Liver (tissue), 8 donors: ENCODE measurements at regions not wholly inside any gene's neighbourhood (a gene's known extent, or its start where the extent isn't known, plus 50 kb on each side); places are given as distances from the start of the nearest gene placed in this dataset.

Experiments
- DNase-seq: peaks from one replicate; pipeline ENCODE4 v3.0.0-alpha.2; 2017; ENCODE audit warnings: low spot score
- H3K27ac ChIP-seq, 2 donors: one replicate each; pipeline ENCODE4 v1.7.0; 2013; ENCODE audit warnings: inconsistent platforms in 2 of 2, low read length in 2 of 2, control low read depth in 1 of 2, low read depth in 1 of 2, mild to moderate bottlenecking in 1 of 2
- H3K27me3 ChIP-seq, 4 donors: one replicate each; pipeline versions ENCODE4 v1.6.1 to v1.7.0; 2013; ENCODE audit warnings: low read length in 3 of 4, inconsistent platforms in 1 of 4, mild to moderate bottlenecking in 1 of 4, moderate library complexity in 1 of 4; ENCODE audit not compliant: control insufficient read depth in 4 of 4, insufficient read depth in 4 of 4
- H3K36me3 ChIP-seq, 4 donors: one replicate each; pipeline versions ENCODE4 v1.6.1 to v1.7.0; 2013; ENCODE audit warnings: low read length in 3 of 4, mild to moderate bottlenecking in 3 of 4, low read depth in 1 of 4, moderate library complexity in 1 of 4; ENCODE audit not compliant: control insufficient read depth in 4 of 4, insufficient read depth in 3 of 4
- H3K4me1 ChIP-seq, 4 donors: one replicate each; pipeline versions ENCODE4 v1.6.1 to v1.7.0; 2013; ENCODE audit warnings: low read length in 3 of 4, mild to moderate bottlenecking in 3 of 4, moderate library complexity in 1 of 4; ENCODE audit not compliant: control insufficient read depth in 4 of 4, insufficient read depth in 4 of 4
- H3K4me3 ChIP-seq, 3 donors: one replicate each; pipeline versions ENCODE4 v1.6.1 to v1.7.0; 2013; ENCODE audit warnings: low read length in 3 of 3, control low read depth in 1 of 3, low read depth in 1 of 3, mild to moderate bottlenecking in 1 of 3
- H3K9ac ChIP-seq, 2 donors: one replicate each; pipeline ENCODE4 v1.7.0; 2013; ENCODE audit warnings: low read length in 2 of 2, mild to moderate bottlenecking in 2 of 2, moderate library complexity in 2 of 2, control low read depth in 1 of 2, low read depth in 1 of 2
- H3K9me3 ChIP-seq, 4 donors: one replicate each; pipeline versions ENCODE4 v1.6.1 to v1.7.0; 2013; ENCODE audit warnings: low read length in 3 of 4; ENCODE audit not compliant: control insufficient read depth in 4 of 4
- ATF3 ChIP-seq: IDR thresholded peaks from 2 replicates; pipeline ENCODE4 v1.6.1; 2016; ENCODE audit warnings: antibody characterized with exemption
- CTCF ChIP-seq: fragments of 150-350 bp; IDR thresholded peaks from 2 replicates; pipeline ENCODE4 v1.5.1; 2017; ENCODE audit warnings: improper control_type of control experiment, low read depth, low read length; ENCODE audit not compliant: missing input control
- EGR1 ChIP-seq, 2 donors: IDR thresholded peaks; 2 replicates each; pipeline ENCODE4 v1.6.1; 2016 to 2018; ENCODE audit warnings: antibody characterized with exemption in 2 of 2, low read depth in 2 of 2
- FOXA2 ChIP-seq: IDR thresholded peaks from 2 replicates; pipeline ENCODE4 v1.6.1; 2016; ENCODE audit warnings: antibody characterized with exemption
- GABPA ChIP-seq, 2 donors: IDR thresholded peaks in 1 of 2; conservative IDR thresholded peaks in 1 of 2; 2 replicates each; pipeline ENCODE4 v1.6.1; 2016; ENCODE audit warnings: antibody characterized with exemption in 2 of 2, mild to moderate bottlenecking in 1 of 2, moderate library complexity in 1 of 2
- HNF4A ChIP-seq, 2 donors: conservative IDR thresholded peaks; 2 replicates each; pipeline ENCODE4 v1.6.1; 2016; ENCODE audit warnings: antibody characterized with exemption in 2 of 2, mild to moderate bottlenecking in 2 of 2
- HNF4G ChIP-seq: IDR thresholded peaks from 2 replicates; pipeline ENCODE4 v1.6.1; 2016; ENCODE audit warnings: antibody characterized with exemption
- JUND ChIP-seq, 2 donors: IDR thresholded peaks; 2 replicates each; pipeline ENCODE4 v1.6.1; 2016; ENCODE audit warnings: antibody characterized with exemption in 2 of 2
- MAX ChIP-seq: IDR thresholded peaks from 2 replicates; pipeline ENCODE4 v1.6.1; 2016; ENCODE audit warnings: antibody characterized with exemption
- NR2F2 ChIP-seq: IDR thresholded peaks from 2 replicates; pipeline ENCODE4 v1.6.1; 2016; ENCODE audit warnings: antibody characterized with exemption
- RAD21 ChIP-seq, 2 donors: IDR thresholded peaks; 2 replicates each; pipeline ENCODE4 v1.6.1; 2016; ENCODE audit warnings: antibody characterized with exemption in 2 of 2, mild to moderate bottlenecking in 2 of 2
- REST ChIP-seq: IDR thresholded peaks from 2 replicates; pipeline ENCODE4 v1.6.1; 2016; ENCODE audit warnings: antibody characterized with exemption, mild to moderate bottlenecking
- RXRA ChIP-seq, 2 donors: IDR thresholded peaks; 2 replicates each; pipeline ENCODE4 v1.6.1; 2017 to 2018; ENCODE audit warnings: antibody characterized with exemption in 2 of 2, mild to moderate bottlenecking in 1 of 2
- SP1 ChIP-seq: IDR thresholded peaks from 2 replicates; pipeline ENCODE4 v1.6.1; 2018; ENCODE audit warnings: antibody characterized with exemption, mild to moderate bottlenecking
- TAF1 ChIP-seq: conservative IDR thresholded peaks from 2 replicates; pipeline ENCODE4 v1.6.1; 2016; ENCODE audit warnings: antibody characterized with exemption, mild to moderate bottlenecking
- YY1 ChIP-seq: IDR thresholded peaks from 2 replicates; pipeline ENCODE4 v1.6.1; 2016; ENCODE audit warnings: antibody characterized with exemption, mild to moderate bottlenecking
- ZBTB33 ChIP-seq: IDR thresholded peaks from 2 replicates; pipeline ENCODE4 v1.6.1; 2016; ENCODE audit warnings: antibody characterized with exemption
- WGBS: extraction: QIAGEN DNeasy Blood & Tissue Kit; methylation state at CpG from one replicate; pipeline ENCODE4 v1.1.7; 2013; 5-methylcytosine and 5-hydroxymethylcytosine counted together
- donor health status: healthy.
- donor health status: healthy.
- donor health status: healthy.
- donor health status: healthy.
- donor health status: healthy.

- TF ChIP-seq EGR1 (IDR thresholded peaks at IDR 0.05; ENCODE audit: low read depth in 2 of 2) (no peak), RXRA (IDR thresholded peaks at IDR 0.05) (no peak), GABPA (IDR thresholded peaks at IDR 0.05 in 1 of 2, conservative IDR thresholded peaks at IDR 0.05 in 1 of 2) (no peak), ZBTB33 (no peak), REST (no peak), JUND (IDR thresholded peaks at IDR 0.05) (no peak), HNF4G (no peak), NR2F2 (no peak), ATF3 (no peak), SP1 (no peak), MAX (no peak), FOXA2 (no peak), YY1 (no peak), RAD21 (IDR thresholded peaks at IDR 0.05) (no peak)
- no peaks in the 10 kb centered on the region for H3K36me3 ChIP-seq
- H3K4me1 ChIP-seq, result peaks cover 0 to 4% (median 0%) of the 10 kb centered on the region in 4 donors
- DNase-seq, result no peak
- peaks cover 0 to 4% (median 1%) of the 10 kb centered on the region in 4 donors for H3K27me3 ChIP-seq
- H3K4me3 ChIP-seq, result no peak overlapping the region
- no peak overlapping the region for H3K9ac ChIP-seq
- H3K27ac ChIP-seq, result no peak overlapping the region
- WGBS, result 82% methylated on average over 4 of the region's 4 CpGs
- no peaks in the 10 kb centered on the region for H3K9me3 ChIP-seq
Measured at GRCh38 chr11:92154611-92155010, 70.0 kb upstream of the FAT3 start.

GRCh38 chr11:92154110-92154509 lies 70.5 kb upstream of the FAT3 start:
- no peaks in the 10 kb centered on the region for H3K36me3 ChIP-seq
- no peaks in the 10 kb centered on the region for H3K9me3 ChIP-seq
- H3K27me3 ChIP-seq, result peaks cover 0 to 7% (median 1%) of the 10 kb centered on the region in 4 donors
- no peak for DNase-seq
- H3K27ac ChIP-seq, result no peak overlapping the region
- no peak overlapping the region for H3K4me3 ChIP-seq
- peaks cover 0 to 4% (median 0%) of the 10 kb centered on the region in 4 donors for H3K4me1 ChIP-seq
- no peak overlapping the region for H3K9ac ChIP-seq
- 70% methylated on average over 2 of the region's 2 CpGs for WGBS
- no peak for TF ChIP-seq NR2F2
- no peak for TF ChIP-seq CTCF
- no peak for TF ChIP-seq HNF4A (conservative IDR thresholded peaks at IDR 0.05)
- TF ChIP-seq GABPA (IDR thresholded peaks at IDR 0.05 in 1 of 2, conservative IDR thresholded peaks at IDR 0.05 in 1 of 2), result no peak
- TF ChIP-seq JUND (IDR thresholded peaks at IDR 0.05), result no peak
- TF ChIP-seq YY1, result no peak
- TF ChIP-seq MAX, result no peak
- no peak for TF ChIP-seq ATF3
- TF ChIP-seq RXRA (IDR thresholded peaks at IDR 0.05), result no peak
- TF ChIP-seq ZBTB33, result no peak
- no peak for TF ChIP-seq EGR1 (IDR thresholded peaks at IDR 0.05; ENCODE audit: low read depth in 2 of 2)
- no peak for TF ChIP-seq REST
- no peak for TF ChIP-seq FOXA2
- TF ChIP-seq TAF1, result no peak
